NCI-H187 treated with DMSO at 0.1 percent for 48 hours (cell line): ENCODE measurements at regions not wholly inside any gene's neighbourhood (a gene's known extent, or its start where the extent isn't known, plus 50 kb on each side); places are given as distances from the start of the nearest gene placed in this dataset.

ENCODE experiments used
- DNase-seq: peaks from one replicate; lab custom pipeline; 2025; lab: John Stamatoyannopoulos, UW

DNA sequence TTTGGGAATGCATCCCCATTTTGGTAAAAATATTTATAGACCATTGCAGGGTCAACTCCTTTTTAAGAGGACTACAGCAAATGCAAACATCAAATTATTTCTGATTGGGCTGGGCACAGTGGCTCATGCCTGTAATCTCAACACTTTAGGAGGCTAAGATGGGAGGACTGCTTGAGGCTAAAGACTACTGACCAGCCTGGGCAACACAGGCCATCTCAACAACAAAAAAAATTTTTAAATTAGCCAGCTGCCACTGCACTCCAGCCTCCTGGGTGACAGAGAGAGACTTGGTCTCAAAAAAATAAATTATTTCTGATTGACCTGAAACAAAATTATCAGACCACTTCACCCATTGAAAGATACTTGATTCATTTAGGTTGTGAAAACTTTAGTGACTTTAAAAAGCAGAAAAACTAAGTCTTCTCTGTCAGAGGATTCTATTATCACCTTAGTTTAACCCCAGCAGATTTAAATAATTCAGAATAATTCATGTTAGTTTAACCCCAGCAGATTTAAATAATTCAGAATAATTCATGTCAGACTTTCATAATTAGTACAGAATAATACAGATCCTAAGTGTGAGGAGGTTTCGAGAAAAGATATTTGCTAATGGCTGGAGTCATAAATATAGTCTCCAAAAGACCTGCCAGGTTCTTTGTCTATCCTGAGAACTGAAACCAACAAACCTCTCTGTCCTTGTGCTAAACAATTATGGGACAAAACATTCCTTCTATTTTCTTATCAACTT is 183.6 kb upstream of the STT3B start:
- no peak for DNase-seq

DNA sequence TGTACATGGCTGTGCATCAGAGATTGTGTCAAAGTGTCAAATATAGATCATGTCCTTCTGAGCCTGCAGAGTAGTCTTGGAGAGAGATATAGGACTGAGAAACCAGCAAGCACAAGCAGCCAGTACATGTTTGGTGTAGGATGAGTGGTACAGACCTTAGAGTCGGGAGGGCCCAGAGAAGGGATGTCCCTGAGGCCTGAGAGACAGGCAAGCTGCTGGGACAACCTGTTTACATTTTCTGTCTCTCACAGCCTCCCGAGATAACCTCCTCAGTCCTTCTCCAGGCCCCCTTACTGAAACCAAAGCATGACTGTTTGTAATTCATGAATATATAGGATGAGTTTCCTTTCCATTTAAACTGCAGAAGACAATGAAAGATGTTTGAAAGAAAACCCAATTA is 182.4 kb upstream of the STT3B start:
- DNase-seq: no peak

- DNase-seq: no peak
Observed at GRCh38 chr3:31352331-31352730, 180.4 kb upstream of the STT3B start.

DNA sequence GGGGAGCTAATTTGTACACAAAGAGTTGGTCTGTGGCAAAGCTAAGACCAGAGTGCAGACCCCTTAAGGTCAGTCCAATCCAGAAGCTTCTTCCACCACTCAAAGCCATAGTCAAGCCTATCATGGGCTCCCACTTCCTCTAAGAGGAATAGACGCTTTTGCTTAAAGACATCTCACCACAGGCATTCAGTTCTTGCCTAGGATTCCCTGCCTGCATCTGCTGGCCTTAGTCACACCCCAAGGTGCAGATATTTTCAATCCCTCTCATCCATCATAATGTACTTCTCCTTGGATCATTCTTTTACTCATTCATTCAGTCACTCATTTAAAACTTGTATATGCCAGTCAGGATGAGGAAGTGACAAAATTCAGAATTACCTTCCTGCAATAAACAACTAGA is 179.6 kb upstream of the STT3B start:
- DNase-seq: no peak

DNA sequence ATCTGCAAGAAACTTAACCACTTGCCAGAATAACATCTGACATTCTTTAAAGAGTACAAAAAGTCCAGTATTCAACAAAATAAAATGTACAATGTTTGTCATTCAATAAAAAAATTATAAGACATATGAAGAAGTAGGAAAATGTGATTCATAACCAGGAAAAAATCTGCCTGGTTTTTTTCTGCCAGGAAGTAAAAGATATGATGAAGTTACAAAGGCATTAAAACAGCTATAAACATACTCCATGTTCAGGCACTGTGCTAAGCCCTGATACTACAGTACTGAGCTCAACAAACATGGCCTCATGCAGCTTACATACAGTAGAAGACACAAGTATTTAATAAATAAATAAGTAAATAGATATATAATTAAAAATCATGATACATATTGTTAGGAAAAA is 178.4 kb upstream of the STT3B start:
- DNase-seq: no peak

DNA sequence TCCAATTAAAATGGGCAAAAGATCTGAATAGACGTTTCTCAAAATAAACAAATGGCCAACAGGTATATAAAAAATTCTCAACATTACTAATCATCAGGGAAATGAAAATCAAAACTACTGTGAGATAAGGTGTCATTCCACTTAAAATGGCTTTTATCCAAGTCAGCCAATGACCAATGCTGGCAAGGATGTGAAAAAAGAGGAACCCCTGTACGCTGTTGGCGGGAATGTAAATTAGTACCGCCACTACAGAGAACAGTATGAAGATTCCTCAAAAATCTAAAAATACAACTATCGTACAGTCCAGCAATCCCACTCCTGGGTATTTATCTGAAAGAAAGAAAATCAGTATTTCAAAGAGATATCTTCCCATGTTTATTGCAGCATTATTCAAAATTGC is 176.9 kb upstream of the STT3B start:
- DNase-seq: no peak

GRCh38 chr3:31356941-31357340 is 175.8 kb upstream of the STT3B start:
- DNase-seq: no peak

DNA sequence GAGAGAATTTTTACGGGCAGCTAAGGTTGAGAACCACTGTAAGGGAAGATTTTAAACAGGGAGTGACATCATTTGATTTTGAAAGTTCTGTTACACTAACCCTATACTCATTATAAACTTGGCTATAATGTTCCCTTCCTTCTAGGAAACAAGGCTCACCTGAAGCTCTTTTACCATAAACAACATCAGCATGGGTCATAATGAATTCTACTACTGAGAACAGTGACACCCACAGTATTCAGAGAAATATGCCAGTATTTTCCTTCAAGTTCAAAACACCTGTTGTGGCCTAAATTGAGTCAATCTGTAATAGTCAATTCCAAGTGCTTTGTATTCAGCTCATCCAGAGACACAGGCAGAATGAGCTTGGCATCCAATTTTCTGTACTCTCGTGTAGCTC is 175.3 kb upstream of the STT3B start:
- no peak for DNase-seq

GRCh38 chr3:31358473-31359070 is 174.2 kb upstream of the STT3B start:
- DNase-seq: no peak

DNA sequence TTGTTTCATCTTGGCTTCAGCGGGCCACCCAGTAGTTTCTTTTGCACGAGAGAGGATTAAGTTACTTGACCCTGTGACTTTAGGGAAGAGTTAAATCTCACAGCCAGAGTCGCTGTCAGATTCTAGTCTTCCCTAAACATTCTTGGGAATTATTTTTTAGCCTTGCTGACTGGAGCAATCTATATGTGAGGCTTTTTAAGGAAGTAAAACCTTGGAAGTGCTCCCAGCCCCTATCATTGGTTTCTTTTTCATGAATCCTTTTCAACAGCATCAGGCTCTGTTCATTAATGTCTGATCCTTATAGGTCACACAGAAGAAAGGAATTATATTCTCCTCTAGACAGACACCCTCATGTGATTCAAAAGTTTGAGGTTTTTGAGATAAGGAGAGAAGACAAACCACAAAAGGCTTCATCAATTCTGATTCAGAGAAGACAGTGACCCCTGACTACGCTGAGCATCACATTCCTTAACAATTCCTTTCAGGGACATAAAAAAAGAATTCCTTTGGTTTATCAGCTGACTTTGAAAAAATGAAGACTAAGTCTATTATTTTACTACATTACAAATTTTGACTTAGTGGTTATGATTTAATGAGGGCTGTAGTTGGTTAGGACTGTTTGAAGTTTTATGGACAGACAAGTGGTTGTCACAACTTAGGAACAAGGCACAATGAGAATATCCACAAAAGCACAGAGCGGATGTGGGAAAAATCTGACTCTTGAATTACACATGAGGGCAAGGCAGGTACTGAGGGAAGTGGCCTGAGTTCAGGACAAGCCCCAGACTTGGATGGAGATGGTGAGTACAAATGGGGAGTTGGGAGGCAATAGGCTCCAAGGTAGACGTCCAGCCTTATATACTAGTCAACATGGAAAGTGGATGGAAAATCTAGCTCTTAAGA is 171.1 kb upstream of the STT3B start:
- DNase-seq: no peak

DNA sequence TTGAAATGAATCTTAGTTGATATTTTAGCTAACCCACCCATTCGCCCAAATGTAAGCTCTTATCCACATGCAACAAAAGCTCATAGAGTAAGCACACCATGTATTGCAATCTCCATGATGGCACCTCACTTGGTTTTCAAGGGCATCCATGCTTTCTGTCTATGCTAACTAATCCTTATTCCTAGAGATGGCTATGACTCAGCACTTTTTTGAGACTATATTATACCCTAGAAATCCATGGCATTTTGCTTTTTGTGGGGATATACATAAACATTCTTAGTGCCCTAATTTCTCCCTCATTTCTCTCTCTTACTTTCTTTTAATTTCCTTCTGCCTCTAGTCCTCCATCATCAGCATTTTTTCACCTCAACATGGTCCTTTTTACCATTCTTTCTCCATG is 168.5 kb upstream of the STT3B start:
- DNase-seq: no peak

DNA sequence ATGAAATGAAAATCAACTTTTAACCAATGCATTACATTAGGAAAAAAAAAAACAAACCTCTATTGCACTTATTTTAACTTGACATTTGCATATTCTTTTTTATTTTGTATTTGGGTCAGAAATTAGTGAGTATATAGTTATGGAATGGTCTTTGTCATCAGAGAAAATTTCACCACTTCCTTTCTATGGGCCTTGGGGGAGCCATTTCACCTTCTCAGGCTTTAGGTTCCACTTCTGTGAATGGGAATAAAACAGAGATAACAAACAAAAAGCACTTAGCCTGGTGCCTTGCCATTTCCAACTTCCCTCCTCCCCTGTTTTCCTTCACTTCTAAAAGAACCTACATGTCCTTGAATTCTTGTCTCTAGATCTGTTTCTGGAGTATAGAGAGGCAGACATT is 168.0 kb upstream of the STT3B start:
- DNase-seq: no peak

GRCh38 chr3:31367518-31367917 is 165.2 kb upstream of the STT3B start:
- DNase-seq: no peak

DNA sequence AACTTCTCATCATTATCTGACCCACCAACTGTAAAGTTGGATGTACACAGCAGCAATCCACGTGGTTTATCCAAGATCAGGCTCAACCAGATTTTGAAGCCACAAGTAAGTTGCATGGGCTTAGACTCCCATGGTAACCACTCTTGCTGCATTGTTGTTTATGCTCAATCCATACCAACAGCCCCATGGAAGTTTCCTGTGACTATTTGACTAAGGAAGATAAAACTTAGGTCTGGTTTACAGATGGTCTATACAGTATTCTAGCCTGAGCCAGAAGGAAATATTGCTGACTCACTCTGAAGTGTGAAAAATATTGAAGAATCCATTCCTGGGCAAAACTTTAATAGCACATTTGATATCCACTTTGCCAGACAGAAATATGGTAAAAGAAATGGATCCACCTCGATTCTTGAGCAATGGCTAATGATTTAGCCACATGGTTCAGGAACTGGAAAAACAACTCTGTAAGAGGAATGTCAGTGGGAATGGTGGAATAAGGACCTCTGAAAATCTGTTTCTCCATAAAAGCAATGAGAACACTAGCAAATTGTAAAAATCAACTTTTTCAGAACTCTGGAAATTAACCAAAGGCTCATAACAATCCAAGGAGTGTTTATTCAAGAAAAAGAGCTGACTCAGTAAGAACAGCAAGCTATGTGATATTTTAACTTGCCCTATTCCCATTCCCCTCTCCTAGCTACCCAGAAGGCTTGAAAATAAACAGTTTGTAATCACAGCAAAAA is 162.9 kb upstream of the STT3B start:
- no peak for DNase-seq

DNA sequence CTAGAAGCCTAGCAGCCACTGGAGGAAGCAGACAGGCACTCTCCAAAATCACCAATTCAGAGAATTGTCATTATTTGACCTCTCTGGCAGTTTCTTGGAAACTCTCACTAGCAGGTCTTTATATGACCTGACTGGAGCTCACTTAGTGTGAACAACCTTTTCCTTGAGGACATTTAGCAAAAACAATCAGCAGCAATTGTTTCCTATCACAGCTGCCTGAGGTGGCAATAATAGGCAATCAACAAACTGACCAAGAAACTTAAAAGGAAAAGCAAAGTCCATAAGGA is 162.4 kb upstream of the STT3B start:
- no peak for DNase-seq

- DNase-seq: no peak
Observed at GRCh38 chr3:31370681-31371080, 162.0 kb upstream of the STT3B start.

GRCh38 chr3:31371484-31372177 is 161.1 kb upstream of the STT3B start:
- DNase-seq: no peak

DNA sequence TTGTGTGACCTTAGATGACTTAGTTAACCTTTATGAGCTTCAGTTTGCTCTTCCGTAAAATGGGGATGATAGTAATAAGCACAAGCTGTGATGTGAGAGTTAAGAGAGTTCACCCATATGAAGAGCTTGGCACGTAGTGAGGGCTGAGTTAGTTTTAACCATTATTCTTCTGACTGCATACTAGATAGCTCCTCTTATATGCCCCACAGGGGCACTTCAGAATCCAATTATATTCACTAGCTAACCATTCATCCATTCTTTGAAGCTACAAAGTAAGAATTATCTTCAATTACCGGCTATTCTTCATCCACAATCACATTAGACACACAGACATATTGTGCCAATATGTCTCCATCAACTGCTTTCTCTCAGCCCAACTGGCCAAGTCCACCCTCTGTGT is 159.0 kb upstream of the STT3B start:
- no peak for DNase-seq

GRCh38 chr3:31377045-31377642 is 155.6 kb upstream of the STT3B start:
- no peak for DNase-seq

DNA sequence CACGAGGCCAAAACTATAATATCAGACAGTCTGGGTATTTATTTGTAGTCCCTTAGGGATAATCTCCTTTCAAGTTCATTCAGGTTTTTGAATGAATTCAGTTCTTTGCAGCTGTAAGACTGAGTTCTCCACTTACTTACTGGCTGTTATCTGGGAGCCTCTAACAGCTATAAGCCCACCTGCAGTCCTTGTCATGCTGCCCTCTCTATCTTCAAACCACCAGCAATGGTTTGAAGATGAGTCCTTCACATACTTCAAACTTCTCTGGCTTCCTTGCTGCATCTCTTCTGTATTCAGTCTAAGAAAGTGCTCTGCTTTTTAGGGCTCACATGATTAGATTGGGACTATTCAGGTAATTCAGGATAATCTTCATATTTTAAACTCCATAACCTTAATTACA is 154.5 kb upstream of the STT3B start:
- DNase-seq: no peak

- DNase-seq: no peak
Observed at GRCh38 chr3:31379598-31379997, 153.1 kb upstream of the STT3B start.

DNA sequence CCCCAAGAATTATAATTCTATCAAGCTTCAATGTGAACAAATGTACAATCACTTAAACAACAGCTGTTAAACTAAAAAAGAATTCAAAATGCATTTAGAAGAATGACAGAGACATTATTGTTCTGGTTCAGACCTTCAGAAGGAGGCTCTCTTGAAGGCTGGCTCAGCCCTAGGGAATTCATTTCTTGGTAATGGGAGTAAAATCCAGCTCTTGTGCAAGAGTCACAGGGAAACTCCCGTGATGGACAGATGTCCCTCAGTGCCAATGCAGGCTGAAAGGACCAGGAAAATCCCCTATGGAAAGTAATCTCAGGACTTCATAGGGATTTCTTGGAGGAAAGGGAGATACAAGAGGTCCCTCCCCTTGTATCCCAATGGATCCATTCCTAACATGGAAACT is 149.9 kb upstream of the STT3B start:
- DNase-seq: no peak
